ENCODE measurements at regions not wholly inside any gene's neighbourhood (a gene's known extent, or its start where the extent isn't known, plus 50 kb on each side); places are given as distances from the start of the nearest gene placed in this dataset.

DNA sequence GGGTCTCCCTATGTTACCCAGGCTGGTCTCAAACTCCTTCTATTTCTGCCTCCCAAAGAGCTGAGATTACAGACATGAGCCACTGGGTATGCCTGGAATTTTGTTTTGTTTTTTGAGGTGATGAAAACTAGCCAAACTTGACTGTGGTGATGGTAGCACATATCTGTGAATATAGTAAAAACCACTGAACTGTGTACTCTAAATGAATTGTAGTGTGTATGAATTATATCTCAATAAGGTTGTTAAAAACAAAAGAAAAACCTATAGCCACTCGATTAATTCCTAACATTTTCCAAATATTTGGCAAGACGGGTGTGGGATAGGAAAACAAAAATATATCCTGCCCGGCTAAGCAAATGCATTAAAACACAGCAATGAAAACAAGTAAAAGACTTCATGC lies 1302.3 kb upstream of the CHAC2 start:
- Mint-ChIP-seq H3K36me3 (ENCODE audit: insufficient read depth) (no peaks in the 10 kb centered on the region), H3K4me1 (ENCODE audit: low read depth in 2 of 2) (no peaks in the 10 kb centered on the region), H3K27me3 (no peaks in the 10 kb centered on the region), H3K9me3 (peaks cover 8 to 9% of the 10 kb centered on the region in 2 donors), H3K4me3 (no peak overlapping the region), H3K27ac (no peak overlapping the region)
- DNase-seq (no peak), ATAC-seq (replicated peaks) (no peak)

DNA sequence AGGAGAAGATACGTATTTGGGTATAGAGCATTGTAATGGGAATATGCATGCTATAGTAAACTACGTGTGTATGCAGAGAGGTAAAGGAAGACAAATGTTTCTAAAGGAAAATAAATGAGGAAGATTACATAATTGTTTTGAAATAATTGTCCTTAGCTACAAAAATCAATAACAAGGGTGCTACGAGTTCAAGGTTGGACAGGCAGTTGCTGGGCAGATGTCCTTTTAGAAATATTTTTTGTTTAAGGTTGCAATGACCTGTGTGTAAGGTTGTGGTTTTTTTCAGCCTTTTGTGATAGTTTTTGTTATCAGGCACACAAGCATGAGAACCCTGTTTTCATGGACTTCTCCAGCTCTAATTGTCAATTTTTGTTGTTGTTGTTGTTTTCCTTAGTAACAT lies 1304.1 kb upstream of the CHAC2 start:
- no peak overlapping the region for H3K27ac Mint-ChIP-seq
- DNase-seq (no peak), ATAC-seq (replicated peaks) (no peak)
- H3K9me3 Mint-ChIP-seq: peaks cover 0 to 6% of the 10 kb centered on the region in 2 donors
- no peak overlapping the region for H3K4me3 Mint-ChIP-seq
- H3K4me1 Mint-ChIP-seq (ENCODE audit: low read depth in 2 of 2): no peaks in the 10 kb centered on the region
- H3K36me3 Mint-ChIP-seq (ENCODE audit: insufficient read depth): no peaks in the 10 kb centered on the region
- no peaks in the 10 kb centered on the region for H3K27me3 Mint-ChIP-seq

DNA sequence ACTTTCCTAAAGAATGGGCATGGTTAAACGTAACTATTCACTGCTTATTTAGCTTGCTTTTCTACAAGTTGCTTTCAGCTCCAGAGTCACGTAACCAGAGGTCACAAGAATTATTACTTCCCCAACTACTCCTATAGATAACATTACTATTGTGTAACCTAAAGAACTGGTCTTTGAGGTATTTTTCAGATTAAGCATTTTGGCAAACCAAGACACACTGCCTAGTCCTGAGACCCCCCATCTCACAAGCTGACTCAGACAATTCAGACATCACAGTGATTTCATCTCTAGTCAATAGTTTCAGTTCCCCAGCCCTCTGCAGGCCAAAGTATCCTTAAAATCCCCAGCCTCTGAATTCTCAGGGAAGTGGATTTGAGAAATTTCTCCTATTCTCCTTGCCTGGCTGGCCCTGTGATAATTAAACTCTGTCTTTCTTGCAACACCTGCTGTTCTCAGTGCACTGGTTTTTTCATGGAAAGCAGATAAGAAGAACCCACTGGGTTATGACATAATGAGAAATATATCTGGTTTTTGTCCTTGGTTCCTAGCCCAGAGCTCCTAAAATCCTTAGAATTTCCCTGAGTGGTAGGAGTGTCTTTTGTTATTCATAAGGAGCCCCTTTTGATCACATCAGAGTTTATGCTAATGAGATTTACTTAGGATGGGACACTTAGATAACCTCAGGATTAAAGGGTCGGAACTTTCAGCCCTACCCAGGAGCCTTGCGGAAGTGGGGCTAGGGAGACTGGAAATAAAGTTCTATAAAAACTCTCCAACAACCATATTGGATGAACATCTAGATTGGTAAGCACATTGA lies 1310.8 kb upstream of the CHAC2 start:
- Mint-ChIP-seq H3K4me3 (no peak overlapping the region), H3K27me3 (no peaks in the 10 kb centered on the region), H3K4me1 (ENCODE audit: low read depth in 2 of 2) (no peaks in the 10 kb centered on the region), H3K9me3 (peaks cover 0 to 11% of the 10 kb centered on the region in 2 donors), H3K36me3 (ENCODE audit: insufficient read depth) (no peaks in the 10 kb centered on the region), H3K27ac (no peak overlapping the region)
- DNase-seq (no peak), ATAC-seq (replicated peaks) (no peak)

DNA sequence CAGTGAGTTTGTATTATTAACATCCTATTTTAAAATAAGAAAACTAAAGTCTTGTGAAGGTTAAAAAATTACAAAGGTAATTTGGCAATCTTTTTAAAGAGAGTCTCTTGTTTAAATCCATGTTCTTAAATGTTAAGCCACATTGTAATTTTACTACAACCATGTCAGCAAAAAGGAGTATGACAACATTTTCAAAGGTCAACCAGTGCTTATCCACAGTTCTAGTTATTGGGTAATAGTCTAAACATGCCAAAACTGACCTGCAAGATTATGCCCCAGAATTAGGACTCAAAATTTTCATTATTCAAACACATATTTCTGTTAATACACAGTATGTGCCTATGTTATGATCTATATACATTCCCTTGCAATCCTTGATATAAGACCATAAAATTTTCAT lies 1312.6 kb upstream of the CHAC2 start:
- DNase-seq (no peak), ATAC-seq (replicated peaks) (no peak)
- Mint-ChIP-seq H3K27me3 (no peaks in the 10 kb centered on the region), H3K36me3 (ENCODE audit: insufficient read depth) (no peaks in the 10 kb centered on the region), H3K27ac (no peak overlapping the region), H3K4me3 (no peak overlapping the region), H3K9me3 (peaks cover 0 to 11% of the 10 kb centered on the region in 2 donors), H3K4me1 (ENCODE audit: low read depth in 2 of 2) (no peaks in the 10 kb centered on the region)

DNA sequence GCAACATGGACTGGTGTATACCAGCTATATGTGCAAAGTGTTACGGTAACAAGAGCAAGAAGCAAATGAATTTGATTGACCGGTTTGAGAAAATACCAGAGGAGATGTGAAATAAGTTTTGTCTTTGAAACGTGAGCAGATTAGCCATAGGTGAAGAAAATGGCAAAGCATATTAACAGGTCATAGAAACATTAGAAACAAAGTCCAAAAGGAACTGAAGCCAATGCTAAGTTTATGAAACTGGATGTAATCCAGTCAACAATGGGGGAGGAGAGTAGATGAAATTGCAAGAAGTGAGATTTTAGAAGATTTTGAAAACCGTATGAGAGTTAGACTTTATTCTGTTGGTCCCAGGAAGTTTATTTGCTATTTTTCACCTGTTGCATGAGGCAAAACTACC lies 1315.4 kb upstream of the CHAC2 start:
- no peak for ATAC-seq (replicated peaks)
- Mint-ChIP-seq H3K27me3 (no peaks in the 10 kb centered on the region), H3K4me3 (no peak overlapping the region), H3K9me3 (peaks cover 0 to 10% of the 10 kb centered on the region in 2 donors), H3K4me1 (ENCODE audit: low read depth in 2 of 2) (no peaks in the 10 kb centered on the region), H3K36me3 (ENCODE audit: insufficient read depth) (no peaks in the 10 kb centered on the region), H3K27ac (no peak overlapping the region)
- no peak for DNase-seq

DNA sequence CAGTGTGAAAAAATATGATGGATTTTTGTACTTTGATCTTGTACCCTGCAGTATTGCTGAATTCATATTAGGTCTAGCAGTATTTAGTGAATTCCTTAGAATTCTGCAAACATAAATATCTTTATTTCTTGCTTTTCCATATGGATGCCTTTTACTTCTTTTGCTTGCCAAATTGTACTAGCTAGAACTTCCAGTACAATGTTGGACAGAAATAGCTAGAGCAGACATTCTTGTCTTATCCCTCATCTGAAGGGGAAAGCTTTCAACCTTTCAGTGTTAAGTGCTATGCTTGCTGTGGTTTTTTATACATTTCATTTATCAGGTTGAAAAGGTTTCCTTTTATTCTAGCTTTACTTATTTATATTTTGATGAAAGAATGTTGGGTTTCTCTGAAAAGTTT lies 1321.9 kb upstream of the CHAC2 start:
- Mint-ChIP-seq H3K36me3 (ENCODE audit: insufficient read depth) (no peaks in the 10 kb centered on the region), H3K4me3 (no peak overlapping the region), H3K4me1 (ENCODE audit: low read depth in 2 of 2) (no peaks in the 10 kb centered on the region), H3K27me3 (no peaks in the 10 kb centered on the region), H3K27ac (no peak overlapping the region), H3K9me3 (no peaks in the 10 kb centered on the region)
- DNase-seq (no peak), ATAC-seq (replicated peaks) (no peak)

DNA sequence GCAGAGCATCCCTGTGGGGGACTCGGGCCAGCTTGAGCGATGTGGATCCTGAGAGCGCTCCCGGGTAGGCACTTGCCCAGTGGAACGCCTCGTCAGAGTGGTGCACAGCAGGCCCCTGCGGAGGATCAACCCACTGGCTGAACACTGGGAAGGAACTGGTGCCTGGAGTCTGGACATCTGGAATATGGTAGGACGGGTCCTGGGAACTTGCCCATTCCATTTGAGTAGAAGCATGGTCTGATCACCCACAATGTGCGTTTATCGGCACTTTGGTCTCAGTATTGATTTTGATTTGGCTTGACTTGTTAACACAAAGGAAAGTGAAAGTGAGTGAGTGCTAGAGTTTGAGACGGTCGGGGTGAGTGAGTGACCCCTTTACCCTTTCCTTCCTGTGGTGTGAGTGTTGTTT lies 1336.2 kb upstream of the CHAC2 start:
- Mint-ChIP-seq H3K36me3 (ENCODE audit: insufficient read depth) (no peaks in the 10 kb centered on the region), H3K9me3 (peaks cover 0 to 7% of the 10 kb centered on the region in 2 donors), H3K4me3 (no peak overlapping the region), H3K27me3 (no peaks in the 10 kb centered on the region), H3K27ac (no peak overlapping the region), H3K4me1 (ENCODE audit: low read depth in 2 of 2) (peaks cover 0 to 2% of the 10 kb centered on the region in 2 donors)
- ATAC-seq (replicated peaks) (no peak), DNase-seq (no peak)

DNA sequence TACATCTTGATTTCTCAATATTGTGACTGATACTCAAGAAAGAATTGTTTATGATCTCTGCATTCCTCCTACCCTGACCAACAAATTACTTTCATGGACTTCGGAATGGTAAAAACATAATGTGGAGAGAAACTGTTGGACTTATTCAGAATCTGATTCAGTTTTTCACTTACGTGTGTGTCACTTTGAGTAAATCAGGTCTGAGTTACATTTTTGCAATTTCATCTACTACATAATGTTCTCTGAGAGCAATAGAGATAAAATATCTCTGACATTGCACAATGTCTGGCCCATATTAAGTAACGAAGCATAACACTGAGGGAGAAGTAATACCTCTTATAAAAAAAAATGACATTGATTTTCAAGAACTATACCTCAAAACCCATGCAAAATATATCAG lies 1337.9 kb upstream of the CHAC2 start:
- no peaks in the 10 kb centered on the region for H3K36me3 Mint-ChIP-seq (ENCODE audit: insufficient read depth)
- ATAC-seq (replicated peaks) (no peak), DNase-seq (no peak)
- no peaks in the 10 kb centered on the region for H3K27me3 Mint-ChIP-seq
- H3K4me1 Mint-ChIP-seq (ENCODE audit: low read depth in 2 of 2): peaks cover 0 to 2% of the 10 kb centered on the region in 2 donors
- peaks cover 0 to 7% of the 10 kb centered on the region in 2 donors for H3K9me3 Mint-ChIP-seq
- no peak overlapping the region for H3K27ac Mint-ChIP-seq
- no peak overlapping the region for H3K4me3 Mint-ChIP-seq

DNA sequence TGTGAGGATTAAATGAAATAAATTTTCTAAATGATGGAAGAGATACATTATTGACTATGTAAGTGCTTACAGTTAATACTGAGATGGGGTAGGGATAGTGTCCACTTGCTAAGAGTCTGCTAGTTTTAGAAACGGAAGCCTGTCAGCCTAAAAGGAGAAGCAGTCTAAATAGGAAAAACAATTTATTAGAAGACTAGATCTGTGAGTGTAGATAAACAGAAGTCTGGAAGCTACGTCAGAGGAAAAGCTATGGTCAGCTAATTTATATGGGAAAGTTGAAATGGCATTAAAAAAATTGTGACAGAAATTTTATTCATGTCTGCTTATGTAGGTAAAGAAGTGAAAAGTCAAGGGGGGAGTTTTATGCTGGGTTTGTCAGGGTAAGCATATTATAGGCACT lies 1338.4 kb upstream of the CHAC2 start:
- H3K36me3 Mint-ChIP-seq (ENCODE audit: insufficient read depth): no peaks in the 10 kb centered on the region
- H3K4me1 Mint-ChIP-seq (ENCODE audit: low read depth in 2 of 2): peaks cover 0 to 2% of the 10 kb centered on the region in 2 donors
- H3K9me3 Mint-ChIP-seq: peaks cover 0 to 9% of the 10 kb centered on the region in 2 donors
- no peak overlapping the region for H3K4me3 Mint-ChIP-seq
- no peak overlapping the region for H3K27ac Mint-ChIP-seq
- no peak for ATAC-seq (replicated peaks)
- H3K27me3 Mint-ChIP-seq: no peaks in the 10 kb centered on the region
- no peak for DNase-seq

DNA sequence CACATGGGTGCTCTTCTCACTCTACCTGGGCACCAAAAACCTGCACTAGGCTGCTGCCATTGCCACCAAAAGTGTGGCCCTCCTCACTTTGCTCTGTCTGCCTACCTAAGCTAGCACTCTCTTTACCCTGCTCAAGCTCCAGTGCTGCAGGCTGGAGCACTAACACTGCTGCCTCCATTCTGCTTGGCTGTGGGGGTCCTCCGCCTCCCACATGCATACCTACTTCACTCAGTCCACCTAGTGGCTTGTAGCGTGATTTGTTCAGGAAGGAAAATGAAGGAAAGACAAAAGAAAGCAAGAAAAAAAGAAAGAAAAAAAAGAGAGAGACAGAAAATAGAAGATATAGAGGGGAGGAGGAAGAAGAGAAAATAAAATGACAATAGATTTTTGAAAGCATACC lies 1339.4 kb upstream of the CHAC2 start:
- H3K36me3 Mint-ChIP-seq (ENCODE audit: insufficient read depth): no peaks in the 10 kb centered on the region
- H3K27me3 Mint-ChIP-seq: no peaks in the 10 kb centered on the region
- DNase-seq (no peak), ATAC-seq (replicated peaks) (no peak)
- no peak overlapping the region for H3K27ac Mint-ChIP-seq
- peaks cover 0 to 11% of the 10 kb centered on the region in 2 donors for H3K9me3 Mint-ChIP-seq
- H3K4me3 Mint-ChIP-seq: no peak overlapping the region
- H3K4me1 Mint-ChIP-seq (ENCODE audit: low read depth in 2 of 2): peaks cover 0 to 2% of the 10 kb centered on the region in 2 donors

DNA sequence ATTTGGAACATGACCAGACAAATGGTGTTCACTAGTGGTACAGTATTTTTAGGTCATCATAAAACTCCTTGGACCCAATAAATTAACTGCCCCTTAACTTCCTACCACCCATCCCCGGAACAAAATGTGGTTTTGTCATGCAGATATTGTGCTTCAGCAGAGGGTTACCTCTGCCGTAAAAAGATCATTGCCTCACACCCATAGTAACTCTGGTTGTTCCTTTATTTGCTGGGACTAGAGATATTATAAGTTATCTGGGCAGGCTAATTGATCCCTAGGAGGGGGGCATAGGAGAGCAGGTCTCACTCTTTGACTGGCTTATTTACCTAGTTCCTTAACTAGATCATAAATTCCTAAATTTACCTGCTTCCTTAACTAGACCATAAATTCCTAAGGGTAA lies 1343.9 kb upstream of the CHAC2 start:
- ATAC-seq (replicated peaks) (no peak), DNase-seq (no peak)
- H3K4me1 Mint-ChIP-seq (ENCODE audit: low read depth in 2 of 2): no peaks in the 10 kb centered on the region
- H3K36me3 Mint-ChIP-seq (ENCODE audit: insufficient read depth): no peaks in the 10 kb centered on the region
- H3K27me3 Mint-ChIP-seq: no peaks in the 10 kb centered on the region
- no peak overlapping the region for H3K4me3 Mint-ChIP-seq
- peaks cover 0 to 16% of the 10 kb centered on the region in 2 donors for H3K9me3 Mint-ChIP-seq
- H3K27ac Mint-ChIP-seq: no peak overlapping the region

DNA sequence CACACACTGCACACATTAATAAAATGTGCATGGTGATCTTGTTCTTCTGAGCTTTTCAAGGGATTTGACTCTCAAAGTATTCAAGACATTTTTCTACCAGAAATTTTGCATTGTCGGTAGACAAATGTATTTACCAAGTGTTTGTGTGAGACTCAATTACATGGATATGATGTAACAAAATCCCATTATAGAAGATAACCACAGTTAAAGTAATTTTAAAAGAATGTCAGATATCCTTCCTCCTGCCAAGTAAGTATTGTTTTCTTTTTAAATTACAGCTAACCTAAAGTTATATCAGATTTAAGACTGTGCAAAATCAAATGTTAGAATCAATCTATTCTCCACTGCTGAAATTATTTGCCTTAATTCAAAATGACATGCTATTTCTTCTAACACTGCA lies 1344.5 kb upstream of the CHAC2 start:
- no peaks in the 10 kb centered on the region for H3K27me3 Mint-ChIP-seq
- H3K27ac Mint-ChIP-seq: no peak overlapping the region
- no peak for ATAC-seq (replicated peaks)
- peaks cover 0 to 16% of the 10 kb centered on the region in 2 donors for H3K9me3 Mint-ChIP-seq
- DNase-seq: no peak
- H3K4me1 Mint-ChIP-seq (ENCODE audit: low read depth in 2 of 2): no peaks in the 10 kb centered on the region
- H3K4me3 Mint-ChIP-seq: no peak overlapping the region
- H3K36me3 Mint-ChIP-seq (ENCODE audit: insufficient read depth): no peaks in the 10 kb centered on the region

DNA sequence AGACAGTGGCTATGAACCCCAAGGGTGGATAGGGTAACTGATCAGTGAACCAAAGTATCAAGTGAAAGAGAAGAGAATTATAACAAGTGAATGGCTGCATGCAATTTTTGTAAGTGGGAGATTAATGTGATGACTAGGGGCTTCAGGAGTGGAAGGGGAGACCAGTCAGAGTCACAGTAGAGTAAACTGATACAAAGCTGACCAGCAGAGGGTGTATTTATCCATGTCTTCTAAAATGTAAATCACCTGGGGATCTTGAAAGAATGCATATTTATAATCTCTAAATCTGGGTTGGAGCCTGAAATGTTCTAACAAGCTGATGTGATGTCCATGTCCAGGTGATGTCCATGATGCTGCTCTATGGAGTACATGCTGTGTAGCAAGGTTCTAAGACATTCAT lies 1351.3 kb upstream of the CHAC2 start:
- Mint-ChIP-seq H3K27me3 (no peaks in the 10 kb centered on the region), H3K4me3 (no peak overlapping the region), H3K27ac (no peak overlapping the region), H3K36me3 (ENCODE audit: insufficient read depth) (no peaks in the 10 kb centered on the region), H3K4me1 (ENCODE audit: low read depth in 2 of 2) (no peaks in the 10 kb centered on the region), H3K9me3 (peaks cover 0 to 5% of the 10 kb centered on the region in 2 donors)
- DNase-seq (no peak), ATAC-seq (replicated peaks) (no peak)

DNA sequence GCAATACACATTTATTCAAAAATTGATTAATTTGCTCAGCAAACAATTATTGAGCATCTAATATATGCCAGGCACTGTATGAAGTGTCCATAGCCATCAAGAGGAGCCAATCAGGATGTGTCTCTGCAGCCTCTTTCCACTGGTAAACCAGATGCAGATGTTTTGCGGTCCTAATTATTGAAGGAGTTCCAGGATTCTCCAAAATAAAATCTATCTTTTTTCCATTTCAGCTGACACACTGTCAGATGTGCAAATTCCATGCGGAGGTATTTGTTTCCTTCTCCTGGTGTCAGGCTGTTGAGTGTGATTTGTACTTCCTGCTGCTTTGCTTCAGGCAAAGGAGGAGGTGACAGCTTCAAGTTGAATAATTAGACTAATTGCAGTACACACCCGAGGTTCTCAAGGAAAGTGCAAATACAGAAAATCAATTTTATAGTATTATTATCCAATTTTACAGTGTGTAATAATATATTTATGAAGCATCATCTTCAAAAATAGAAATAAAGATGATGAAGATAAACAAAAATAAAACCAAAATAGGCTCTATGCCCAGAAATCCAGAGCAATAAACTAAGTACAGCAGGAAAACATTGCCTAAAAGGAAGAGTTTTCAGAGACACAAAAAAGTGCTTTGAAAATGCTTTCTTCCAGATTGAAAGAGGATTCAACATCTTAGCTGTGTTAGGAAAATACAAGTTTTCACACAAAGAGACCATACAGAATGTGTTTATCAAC lies 1352.9 kb upstream of the CHAC2 start:
- no peak overlapping the region for H3K4me3 Mint-ChIP-seq
- H3K36me3 Mint-ChIP-seq (ENCODE audit: insufficient read depth): no peaks in the 10 kb centered on the region
- DNase-seq: no peak
- peaks cover 0 to 5% of the 10 kb centered on the region in 2 donors for H3K9me3 Mint-ChIP-seq
- no peak for ATAC-seq (replicated peaks)
- H3K27ac Mint-ChIP-seq: no peak overlapping the region
- no peaks in the 10 kb centered on the region for H3K27me3 Mint-ChIP-seq
- H3K4me1 Mint-ChIP-seq (ENCODE audit: low read depth in 2 of 2): no peaks in the 10 kb centered on the region

Measured in effector memory CD8-positive, alpha-beta T cell (primary cell).